Fibroblast of villous mesenchyme (primary cell): ENCODE measurements at regions not wholly inside any gene's neighbourhood (a gene's known extent, or its start where the extent isn't known, plus 50 kb on each side); places are given as distances from the start of the nearest gene placed in this dataset.
A peak's percentile ranks its signal among the peaks of the same experiment; 100 is the strongest.

Experiments
- DNase-seq: peaks from one replicate; pipeline ENCODE4 v3.0.0-alpha.2; 2010; ENCODE audit warnings: low read depth
- H3K4me3 ChIP-seq: 2 replicates; pipeline ENCODE4 v1.5.1; 2011; ENCODE audit warnings: low read depth, mild to moderate bottlenecking, low read length
- TF ChIP-seq, protein P1 (sequence below): IDR thresholded peaks from 2 replicates; pipeline ENCODE4 v1.5.1; 2012; ENCODE audit warnings: low read depth, mild to moderate bottlenecking, low read length; ENCODE audit not compliant: insufficient read depth

DNA sequence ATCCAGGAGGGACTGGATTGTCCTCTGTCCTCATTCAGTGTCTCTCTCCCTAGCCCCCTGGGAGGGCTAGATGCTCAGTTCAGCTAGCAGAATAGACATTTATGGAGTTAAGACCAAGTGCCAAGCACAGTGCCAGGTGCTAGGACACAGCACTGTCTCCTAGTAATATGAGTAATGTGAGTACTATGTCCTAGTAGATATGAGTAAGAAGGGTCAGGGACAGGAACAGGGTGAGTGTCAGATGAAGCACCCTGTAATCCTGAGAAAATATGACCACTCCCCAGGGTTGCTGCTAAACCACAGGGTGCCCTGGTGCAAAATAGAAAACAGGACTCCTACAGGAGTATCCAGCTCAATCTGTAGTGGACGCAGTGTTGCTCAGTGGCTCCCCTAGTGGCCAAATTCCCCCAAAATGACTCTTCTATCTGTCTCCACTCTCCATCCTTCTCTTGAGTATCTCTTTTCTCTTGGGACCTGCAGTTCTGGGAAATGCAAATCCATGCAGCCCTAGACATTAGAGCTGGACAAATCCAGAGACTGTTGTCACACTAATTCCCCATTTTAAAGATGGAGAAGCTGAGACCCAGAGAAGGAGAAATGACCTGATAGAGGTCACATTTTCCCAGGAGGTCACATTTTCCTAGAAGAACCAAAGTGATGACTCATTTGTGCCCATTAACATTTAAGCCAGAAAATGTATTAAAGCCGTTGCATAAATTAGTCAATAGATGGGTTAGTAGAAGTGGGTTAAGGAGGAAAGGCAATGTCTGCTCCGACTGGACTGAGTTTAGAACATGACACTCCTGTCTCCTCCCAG, 214.3 kb downstream of the NXPE2 start:
- TF ChIP-seq, protein P1, sequence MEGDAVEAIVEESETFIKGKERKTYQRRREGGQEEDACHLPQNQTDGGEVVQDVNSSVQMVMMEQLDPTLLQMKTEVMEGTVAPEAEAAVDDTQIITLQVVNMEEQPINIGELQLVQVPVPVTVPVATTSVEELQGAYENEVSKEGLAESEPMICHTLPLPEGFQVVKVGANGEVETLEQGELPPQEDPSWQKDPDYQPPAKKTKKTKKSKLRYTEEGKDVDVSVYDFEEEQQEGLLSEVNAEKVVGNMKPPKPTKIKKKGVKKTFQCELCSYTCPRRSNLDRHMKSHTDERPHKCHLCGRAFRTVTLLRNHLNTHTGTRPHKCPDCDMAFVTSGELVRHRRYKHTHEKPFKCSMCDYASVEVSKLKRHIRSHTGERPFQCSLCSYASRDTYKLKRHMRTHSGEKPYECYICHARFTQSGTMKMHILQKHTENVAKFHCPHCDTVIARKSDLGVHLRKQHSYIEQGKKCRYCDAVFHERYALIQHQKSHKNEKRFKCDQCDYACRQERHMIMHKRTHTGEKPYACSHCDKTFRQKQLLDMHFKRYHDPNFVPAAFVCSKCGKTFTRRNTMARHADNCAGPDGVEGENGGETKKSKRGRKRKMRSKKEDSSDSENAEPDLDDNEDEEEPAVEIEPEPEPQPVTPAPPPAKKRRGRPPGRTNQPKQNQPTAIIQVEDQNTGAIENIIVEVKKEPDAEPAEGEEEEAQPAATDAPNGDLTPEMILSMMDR = peak; percentile 27
- no peak overlapping the region for H3K4me3 ChIP-seq
- DNase-seq = no peak

DNA sequence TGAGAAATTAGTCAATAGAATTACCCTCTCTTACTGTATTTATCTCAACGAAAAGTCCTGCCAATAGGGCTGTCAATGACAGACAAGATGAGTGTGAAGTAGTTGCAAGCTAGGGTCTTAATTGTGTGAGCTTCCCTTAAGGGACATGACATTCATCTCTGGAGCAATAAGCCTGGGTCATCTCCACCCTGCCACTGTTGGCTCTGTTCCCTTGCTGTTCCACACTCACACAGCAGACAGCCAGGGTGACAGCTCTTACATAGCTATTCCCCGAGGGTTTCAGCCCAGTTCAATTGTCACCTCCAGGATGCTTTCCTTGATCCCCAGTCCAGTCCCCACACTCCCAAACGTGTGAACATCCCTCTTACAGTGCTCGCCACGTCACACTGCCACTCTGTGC, 215.0 kb downstream of the NXPE2 start:
- H3K4me3 ChIP-seq = no peak overlapping the region
- TF ChIP-seq, protein P1 = no peak
- no peak for DNase-seq

DNA sequence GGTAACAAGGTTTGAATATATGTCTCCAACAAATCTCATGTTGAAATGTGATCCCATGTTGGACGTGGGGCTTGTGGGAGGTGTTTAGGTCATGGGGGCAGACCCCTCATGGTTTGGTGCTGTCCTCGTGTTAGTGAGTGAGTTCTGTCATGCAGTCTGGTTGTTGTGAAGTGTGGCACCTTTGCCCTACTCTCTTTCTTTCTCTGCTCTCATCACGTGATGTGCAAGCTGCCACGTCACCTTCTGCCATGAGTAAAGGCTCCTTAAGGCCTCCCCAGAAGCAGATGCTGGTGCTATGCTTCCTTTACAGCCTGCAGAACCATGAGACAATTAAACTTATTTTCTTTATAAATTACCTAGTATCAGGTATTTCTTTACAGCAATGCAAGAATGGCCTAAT, 218.3 kb downstream of the NXPE2 start:
- no peak for DNase-seq

DNA sequence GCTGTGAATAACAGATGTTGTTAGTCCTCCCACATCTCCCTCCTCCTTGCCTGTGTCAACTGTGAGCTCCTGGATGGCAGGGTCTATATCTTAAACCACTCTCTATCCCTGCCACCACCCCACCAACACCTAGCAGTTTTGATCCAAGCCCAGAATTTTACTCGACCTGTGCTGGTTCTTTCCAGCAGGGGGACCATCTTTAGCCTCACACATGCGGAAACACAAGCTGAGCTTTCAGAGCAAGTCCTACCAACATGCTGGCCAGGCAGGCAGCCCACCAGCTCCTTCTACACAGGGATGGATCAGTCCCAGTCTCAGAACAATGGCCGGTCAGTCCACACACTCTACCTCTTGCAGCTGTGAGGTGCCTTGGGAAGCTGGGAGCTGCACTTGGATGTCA, 231.5 kb downstream of the NXPE2 start:
- DNase-seq = no peak
- TF ChIP-seq, protein P1 = no peak
- no peak overlapping the region for H3K4me3 ChIP-seq

More for the DNA sequence above, 218.3 kb downstream of the NXPE2 start:
- no peak overlapping the region for H3K4me3 ChIP-seq
- TF ChIP-seq, protein P1 = no peak

DNA sequence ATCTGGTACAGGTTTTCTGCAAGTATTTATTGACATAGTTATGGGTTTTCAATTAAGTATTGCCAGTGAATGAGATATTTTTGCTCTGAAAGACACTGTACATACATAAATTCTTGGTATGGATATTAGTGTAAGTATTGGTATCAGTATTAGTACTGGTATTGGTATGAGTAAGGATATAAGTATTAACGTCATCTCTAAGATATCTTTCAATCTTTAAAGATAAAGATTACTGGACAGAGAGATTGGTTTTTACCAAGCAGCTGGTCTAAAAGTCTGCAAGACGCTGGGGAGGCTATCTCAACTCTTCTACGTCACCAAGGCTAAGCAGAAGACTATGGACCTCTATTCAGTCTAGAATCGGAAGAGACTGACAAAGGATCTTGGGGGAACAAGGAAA, 234.5 kb downstream of the NXPE2 start:
- no peak overlapping the region for H3K4me3 ChIP-seq
- no peak for DNase-seq
- TF ChIP-seq, protein P1 = no peak

DNA sequence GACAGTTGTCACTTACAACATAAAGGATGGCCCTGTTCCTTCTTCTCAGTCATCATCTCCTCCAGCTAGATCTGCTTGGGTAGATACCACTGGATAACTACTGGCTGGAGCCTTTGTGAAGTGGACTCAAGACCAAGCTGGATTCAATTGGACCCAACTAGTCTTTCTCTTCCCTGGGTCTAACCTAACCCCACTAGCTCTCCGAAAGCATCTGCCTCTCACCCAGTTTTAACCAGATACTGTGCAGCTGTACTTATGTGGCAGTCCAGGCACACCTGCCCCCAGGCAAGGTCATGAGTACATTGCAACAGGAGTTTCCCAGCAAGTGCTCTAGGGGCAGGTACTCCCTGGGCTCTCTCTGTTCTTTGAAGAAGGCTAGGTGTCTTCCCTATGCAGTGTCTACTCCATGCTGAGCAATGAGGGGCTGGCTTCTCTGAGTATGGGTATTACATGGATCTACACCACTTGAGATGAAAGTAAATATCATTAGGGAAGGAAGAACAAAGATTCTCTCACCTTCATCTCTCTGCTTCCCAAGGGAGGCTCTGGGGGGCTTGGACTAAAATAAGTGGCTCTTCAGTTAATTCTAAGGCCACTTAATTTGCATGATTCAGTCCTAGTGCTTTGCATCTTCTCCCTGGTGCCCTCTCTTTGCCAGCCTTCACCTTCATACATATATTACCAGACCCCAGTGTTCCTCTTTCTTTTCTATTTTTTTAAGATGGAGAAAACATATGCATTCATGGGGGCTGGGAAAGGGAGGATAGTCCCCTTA, 236.1 kb downstream of the NXPE2 start:
- H3K4me3 ChIP-seq = no peak overlapping the region
- TF ChIP-seq, protein P1 = no peak

More for the DNA sequence above, 236.1 kb downstream of the NXPE2 start:
- no peak for DNase-seq
